Vagina (tissue), 2 donors: ENCODE measurements at regions not wholly inside any gene's neighbourhood (a gene's known extent, or its start where the extent isn't known, plus 50 kb on each side); places are given as distances from the start of the nearest gene placed in this dataset.

Source experiments
- CTCF ChIP-seq, 3 experiments: fragments of 450-650 bp in 2 of 3; fragments of 200-600 bp in 1 of 3; sonication (generic) in 1 of 3; IDR thresholded peaks; one replicate each; pipeline ENCODE4 v1.5.1; 2017 to 2019; ENCODE audit warnings: antibody characterized with exemption in 3 of 3, mild to moderate bottlenecking in 2 of 3, moderate library complexity in 2 of 3
- POLR2AphosphoS5 ChIP-seq, 2 donors: sonication (generic); formaldehyde crosslinking; IDR thresholded peaks; one replicate each; pipeline ENCODE4 v1.9.0; 2017; ENCODE audit warnings: antibody characterized with exemption in 2 of 2, mild to moderate bottlenecking in 2 of 2, low read depth in 1 of 2; ENCODE audit not compliant: insufficient read depth in 1 of 2

- no peak for TF ChIP-seq POLR2AphosphoS5 (IDR thresholded peaks at IDR 0.05; ENCODE audit: insufficient read depth in 1 of 2, low read depth in 1 of 2)
- TF ChIP-seq CTCF (IDR thresholded peaks at IDR 0.05), result no peak
Measured at GRCh38 chr20:4081421-4081820, 66.1 kb upstream of the RNF24 start.
